Activated CD4-positive, CD25-positive, alpha-beta regulatory T cell treated with anti-CD3 and anti-CD28 coated beads, Interleukin-2, amount 50 U/mL, for 72 hours (primary cell): ENCODE measurements at regions not wholly inside any gene's neighbourhood (a gene's known extent, or its start where the extent isn't known, plus 50 kb on each side); places are given as distances from the start of the nearest gene placed in this dataset.
"Not testable (repeated sequence)": the region's sequence is repeated elsewhere in the genome, so short reads cannot be mapped to it uniquely, and the experiment has no call there.

Experiments
- DNase-seq: peaks from one replicate; pipeline ENCODE4 v3.0.0; 2021

- no peak for DNase-seq
Observed at GRCh38 chr9:81321551-81321950, 367.8 kb downstream of the TLE1 start.

DNA sequence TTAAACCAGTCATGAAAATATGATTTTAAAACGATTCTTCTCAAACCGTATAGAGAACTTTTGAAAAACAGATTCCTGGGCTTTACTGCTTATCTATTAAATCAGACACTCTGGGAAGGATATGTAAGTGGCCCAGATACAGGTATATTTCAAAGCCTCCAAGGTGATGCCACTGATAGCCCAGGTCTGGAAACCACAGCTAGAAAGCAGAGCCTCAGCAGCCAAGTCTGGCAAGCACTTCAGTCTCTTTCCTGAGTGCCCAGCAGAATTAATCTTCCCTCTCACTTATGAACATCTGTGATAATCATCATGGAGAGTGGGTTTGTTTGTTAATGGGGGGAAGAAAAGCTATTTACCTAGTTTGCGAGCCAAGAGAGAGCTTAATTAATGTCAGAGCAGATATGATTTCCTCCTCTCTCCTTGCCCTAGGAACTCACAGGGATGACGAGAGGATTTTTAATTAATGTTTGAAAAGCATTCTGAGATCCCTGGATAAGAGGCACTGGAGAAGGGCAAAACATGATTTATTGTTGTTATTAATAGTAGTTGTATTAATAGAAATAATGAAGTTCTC is 368.4 kb downstream of the TLE1 start:
- no peak for DNase-seq

DNA sequence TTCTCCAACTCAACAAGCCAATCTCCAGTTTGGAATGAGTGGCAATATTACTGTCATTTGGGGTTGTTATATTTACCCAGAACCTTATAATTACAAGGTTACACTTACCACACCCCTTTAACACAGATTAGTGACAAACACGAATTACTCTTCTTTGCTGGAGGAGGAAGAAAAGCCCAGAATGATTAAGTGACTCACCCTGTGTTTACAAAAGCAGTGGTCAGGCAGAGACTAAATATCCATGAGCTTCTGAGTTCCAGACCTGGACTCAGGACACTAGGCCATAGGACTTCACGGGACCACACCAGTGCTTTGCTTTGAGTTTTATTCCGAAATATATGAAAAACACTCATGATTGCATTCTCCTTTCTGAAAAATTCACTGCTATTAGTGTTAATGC is 370.8 kb downstream of the TLE1 start:
- DNase-seq, result no peak

GRCh38 chr9:81317939-81318338 is 371.4 kb downstream of the TLE1 start:
- no peak for DNase-seq

DNA sequence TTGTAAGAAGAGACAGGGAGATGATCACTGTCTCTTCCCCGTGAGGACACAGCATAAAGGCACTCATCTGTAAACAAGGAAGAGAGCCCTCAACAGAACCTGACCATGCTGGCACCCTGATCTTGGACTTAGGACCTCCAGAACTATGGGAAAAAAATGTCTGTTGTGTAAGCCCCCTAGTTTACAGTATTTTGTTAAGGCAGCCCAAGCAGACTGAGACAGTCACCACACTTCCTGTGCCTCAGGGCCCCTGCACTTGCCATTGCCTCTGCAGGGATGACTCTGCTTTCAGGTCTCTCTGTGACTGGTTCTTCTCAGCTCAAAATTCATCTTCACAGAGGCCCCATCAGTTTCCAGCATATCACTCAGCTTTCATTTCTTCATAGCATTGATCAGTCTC is 372.1 kb downstream of the TLE1 start:
- DNase-seq, result no peak

- no peak for DNase-seq
Observed at GRCh38 chr9:81314490-81314889, 374.9 kb downstream of the TLE1 start.

- DNase-seq, result no peak
Observed at GRCh38 chr9:81313877-81314276, 375.5 kb downstream of the TLE1 start.

DNA sequence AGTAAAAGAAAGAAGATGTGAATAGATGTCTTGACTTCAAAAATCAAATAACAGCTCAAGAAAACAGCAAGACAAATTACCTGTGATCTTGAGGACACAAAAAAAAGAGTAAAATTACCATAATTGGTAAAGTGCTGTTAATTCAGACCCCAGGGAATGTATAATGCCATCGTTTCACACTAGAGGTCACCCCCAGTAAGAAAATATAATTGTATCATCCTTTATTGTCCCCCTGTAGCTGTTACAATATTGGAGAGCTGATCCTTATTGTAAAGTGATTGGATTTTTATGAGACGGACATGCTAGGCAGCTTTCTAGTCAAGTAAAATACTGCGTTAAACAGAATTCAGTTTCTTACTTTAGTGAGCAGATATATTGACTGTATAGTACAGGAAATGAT is 377.0 kb downstream of the TLE1 start:
- no peak for DNase-seq

DNA sequence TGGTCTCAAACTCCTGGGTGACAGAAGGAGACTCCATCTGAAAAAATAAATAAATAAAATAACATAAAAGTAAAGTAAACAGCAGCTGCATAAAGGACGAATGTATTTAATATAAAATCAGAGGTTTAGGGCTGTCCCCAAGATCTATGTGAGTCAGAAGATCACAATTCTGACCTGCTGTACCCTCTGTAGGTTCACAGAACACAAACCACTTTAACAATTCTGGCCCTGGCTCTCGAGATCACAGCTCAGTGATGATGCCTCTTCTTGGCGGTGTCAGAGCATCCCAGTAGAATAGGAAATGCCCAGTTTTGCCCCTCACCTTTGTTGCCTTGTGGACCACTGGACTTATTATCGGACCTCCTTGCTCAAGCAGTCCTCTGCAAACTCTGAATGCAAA is 380.9 kb downstream of the TLE1 start:
- no peak for DNase-seq

- not testable (repeated sequence) for DNase-seq
Observed at GRCh38 chr9:81307791-81308190, 381.6 kb downstream of the TLE1 start.

DNA sequence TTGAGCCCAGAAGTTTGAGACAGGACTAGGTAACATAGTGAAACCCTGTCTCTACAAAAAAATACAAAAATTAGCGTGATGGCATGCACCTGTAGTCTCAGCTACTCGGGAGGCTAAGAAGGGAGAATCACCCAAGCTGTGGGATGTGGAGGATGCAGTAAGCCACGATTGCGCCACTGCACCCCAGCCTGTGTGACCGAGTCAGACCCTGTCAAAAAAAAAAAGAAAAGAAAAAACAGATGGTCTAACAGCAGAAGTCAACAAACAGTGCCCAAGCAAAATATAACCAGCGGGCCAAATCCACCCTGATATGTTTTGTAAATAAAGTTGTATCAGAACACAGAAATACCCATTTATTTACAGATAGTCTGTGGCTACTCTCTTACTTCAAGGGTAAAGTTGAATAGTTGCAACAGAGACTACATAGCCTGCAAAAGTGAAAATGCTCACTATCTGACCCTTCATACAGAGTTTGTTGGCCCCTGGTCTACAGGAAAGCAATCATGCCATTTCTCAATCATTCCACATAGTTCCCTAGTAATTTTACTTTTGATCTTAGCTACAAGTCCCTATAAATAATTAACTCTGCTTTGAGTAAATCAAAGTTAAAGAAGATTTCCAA is 383.7 kb downstream of the TLE1 start:
- no peak for DNase-seq

GRCh38 chr9:81303658-81304057 is 385.7 kb downstream of the TLE1 start:
- DNase-seq, result no peak

- DNase-seq, result no peak
Observed at GRCh38 chr9:81293651-81294050, 395.7 kb downstream of the TLE1 start.

- no peak for DNase-seq
Observed at GRCh38 chr9:81292056-81292805, 397.1 kb downstream of the TLE1 start.

DNA sequence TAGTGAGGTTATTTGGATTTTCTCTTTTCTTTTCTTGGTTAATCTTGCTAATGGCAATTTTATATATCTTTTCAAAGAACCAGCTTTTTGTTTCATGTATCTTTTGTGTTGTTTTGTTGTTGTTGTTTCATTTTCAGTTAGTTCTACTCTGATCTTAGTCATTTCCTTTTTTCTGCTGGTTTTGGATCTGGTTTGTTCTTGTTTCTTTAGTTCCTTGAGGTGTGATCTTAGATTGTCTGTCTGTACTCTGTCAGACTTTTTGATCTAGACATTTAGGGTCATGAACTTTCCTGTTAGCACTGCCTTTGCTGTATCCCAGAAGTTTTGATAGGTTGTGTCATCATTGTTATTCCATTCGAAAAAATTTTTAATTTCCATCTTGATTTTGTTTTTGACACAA is 399.7 kb downstream of the TLE1 start:
- DNase-seq, result no peak

DNA sequence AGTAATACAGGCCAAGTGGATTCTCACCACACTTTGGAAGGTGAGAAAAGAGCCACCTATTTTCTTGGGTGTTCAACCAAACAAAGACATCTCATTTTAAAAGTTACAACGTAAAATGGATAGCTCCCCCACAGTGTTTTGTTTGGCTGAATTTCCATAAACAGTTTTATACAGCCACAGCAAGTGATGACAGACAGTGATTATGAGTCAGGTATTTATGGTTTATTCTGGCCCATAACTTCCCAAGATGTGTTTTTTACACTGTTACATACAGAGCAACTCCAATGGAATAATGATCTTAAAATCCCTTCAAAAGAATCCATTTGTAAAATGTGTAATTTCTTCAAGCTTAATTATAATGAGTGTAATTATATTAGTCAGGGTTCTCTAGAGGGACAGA is 421.3 kb downstream of the TLE1 start:
- no peak for DNase-seq

- DNase-seq, result no peak
Observed at GRCh38 chr9:81266674-81267073, 422.7 kb downstream of the TLE1 start.

- no peak for DNase-seq
Observed at GRCh38 chr9:81266086-81266485, 423.3 kb downstream of the TLE1 start.

DNA sequence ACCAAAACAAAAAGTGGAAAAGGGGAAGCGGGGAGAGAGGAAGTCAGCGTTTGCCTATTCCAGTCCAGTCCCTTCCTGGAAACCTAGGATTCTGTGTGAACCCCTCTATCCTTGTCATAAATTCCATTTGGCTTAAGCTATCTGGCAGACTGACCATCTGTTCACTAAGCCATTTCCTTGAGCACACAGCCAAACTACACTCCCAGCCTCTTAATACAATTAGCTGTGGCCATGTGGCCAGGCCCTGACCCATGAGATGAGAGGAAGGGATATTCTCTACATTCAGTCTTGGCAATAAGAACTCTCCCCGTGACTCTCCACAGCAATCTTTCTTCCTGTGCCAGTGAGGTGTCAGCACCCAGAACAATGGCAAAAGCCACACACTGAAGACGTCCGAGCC is 424.8 kb downstream of the TLE1 start:
- no peak for DNase-seq

DNA sequence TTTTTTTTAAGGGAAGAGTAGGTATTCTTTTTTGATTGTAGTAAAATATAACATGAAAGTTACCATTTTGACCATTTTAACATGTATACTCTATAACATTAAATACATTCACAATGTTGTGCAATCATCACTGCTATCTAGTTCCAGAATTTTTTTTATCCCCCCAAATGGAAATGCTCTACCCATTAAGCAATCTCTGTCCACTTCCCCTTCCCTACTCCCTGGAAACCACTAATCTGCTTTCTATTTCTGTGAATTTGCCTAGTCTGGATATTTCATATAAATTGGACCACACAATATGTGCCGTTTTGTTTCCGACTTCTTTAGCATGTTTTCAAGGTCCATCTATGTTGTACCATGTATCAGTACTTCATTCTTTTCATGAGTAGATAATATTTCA is 429.5 kb downstream of the TLE1 start:
- no peak for DNase-seq

GRCh38 chr9:81256368-81256767 is 433.0 kb downstream of the TLE1 start:
- no peak for DNase-seq

DNA sequence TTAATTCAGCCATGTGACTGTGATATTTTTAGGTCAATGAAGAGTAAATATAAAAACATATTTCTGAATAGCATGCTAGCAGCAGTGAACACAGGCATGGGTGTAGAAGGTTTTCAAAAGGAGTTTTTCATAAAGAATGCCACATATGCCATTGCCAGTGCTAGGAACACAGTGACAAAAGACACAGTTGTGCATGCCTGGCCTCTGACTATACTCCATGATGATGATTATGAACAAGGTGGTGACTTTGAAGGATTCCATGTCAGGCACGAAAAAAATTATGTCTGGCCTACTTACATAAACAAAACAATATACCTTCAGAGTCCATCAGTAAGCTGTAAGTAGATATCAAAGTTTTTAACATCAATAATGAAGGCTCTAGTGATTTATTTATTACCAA is 438.7 kb downstream of the TLE1 start:
- DNase-seq, result no peak

DNA sequence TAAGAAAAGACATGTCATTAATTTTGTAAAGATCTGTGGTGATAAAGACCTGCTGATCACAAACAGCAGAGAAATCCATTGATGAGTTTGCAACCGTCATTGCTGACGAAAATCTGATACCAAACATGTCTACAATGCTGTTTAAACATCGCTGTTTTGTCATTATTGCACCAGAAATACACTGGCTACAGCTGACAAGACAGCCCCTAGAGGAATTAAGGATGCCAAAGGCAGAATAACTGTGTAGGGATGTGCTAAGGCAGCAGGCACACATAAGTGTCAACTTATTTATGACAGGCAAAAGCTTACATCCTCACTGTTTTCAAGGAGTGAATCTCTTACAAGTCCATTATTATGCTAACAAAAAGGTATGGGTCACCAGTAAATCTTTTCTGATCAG is 439.3 kb downstream of the TLE1 start:
- no peak for DNase-seq

- DNase-seq, result no peak
Observed at GRCh38 chr9:81245254-81245956, 443.9 kb downstream of the TLE1 start.
